NCI-H460 (cell line): ENCODE measurements at regions not wholly inside any gene's neighbourhood (a gene's known extent, or its start where the extent isn't known, plus 50 kb on each side); places are given as distances from the start of the nearest gene placed in this dataset.
"Not testable (repeated sequence)": the region's sequence is repeated elsewhere in the genome, so short reads cannot be mapped to it uniquely, and the experiment has no call there.

Experiments
- DNase-seq: peaks from one replicate; pipeline ENCODE4 v3.0.0-alpha.2; 2016; ENCODE audit warnings: low read depth; ENCODE audit errors: extremely low read depth

DNA sequence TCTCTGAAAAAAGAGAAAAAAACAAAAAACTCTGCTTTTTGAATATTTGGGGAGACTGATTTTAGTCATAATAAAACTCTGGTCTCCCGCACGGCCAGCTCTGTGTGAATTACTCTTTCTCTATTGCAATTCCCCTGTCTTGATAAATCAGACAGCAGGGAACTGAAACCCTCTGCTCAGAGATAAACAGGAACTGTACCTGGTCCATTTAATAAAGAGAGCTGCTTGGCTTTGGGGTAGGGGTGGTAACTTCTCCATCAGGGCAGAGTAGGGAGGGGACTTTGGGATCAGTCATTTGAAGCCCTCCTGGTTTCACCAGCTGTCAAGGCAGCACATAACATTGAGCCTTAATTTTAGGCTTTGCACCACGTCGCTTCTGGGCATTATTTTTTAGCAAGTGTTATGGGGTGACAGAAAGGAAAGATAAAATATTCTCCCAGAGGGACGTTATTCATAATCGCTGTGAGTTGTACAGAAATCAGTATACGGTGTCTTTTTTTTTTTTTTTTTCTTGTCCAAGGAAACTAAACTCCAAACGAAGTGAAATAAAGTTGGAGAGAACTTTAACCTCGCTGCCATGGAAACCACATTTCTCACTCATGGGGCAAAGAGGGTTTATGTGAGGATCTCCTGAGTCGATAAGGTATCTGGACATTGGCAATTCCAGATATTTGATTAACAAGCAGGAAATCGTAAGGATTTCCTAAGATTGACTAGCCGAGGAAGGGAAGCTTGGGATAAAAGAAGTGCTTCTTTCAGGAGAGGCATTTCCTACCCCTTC lies 99.0 kb upstream of the MRI1 start:
- DNase-seq: no peak

DNA sequence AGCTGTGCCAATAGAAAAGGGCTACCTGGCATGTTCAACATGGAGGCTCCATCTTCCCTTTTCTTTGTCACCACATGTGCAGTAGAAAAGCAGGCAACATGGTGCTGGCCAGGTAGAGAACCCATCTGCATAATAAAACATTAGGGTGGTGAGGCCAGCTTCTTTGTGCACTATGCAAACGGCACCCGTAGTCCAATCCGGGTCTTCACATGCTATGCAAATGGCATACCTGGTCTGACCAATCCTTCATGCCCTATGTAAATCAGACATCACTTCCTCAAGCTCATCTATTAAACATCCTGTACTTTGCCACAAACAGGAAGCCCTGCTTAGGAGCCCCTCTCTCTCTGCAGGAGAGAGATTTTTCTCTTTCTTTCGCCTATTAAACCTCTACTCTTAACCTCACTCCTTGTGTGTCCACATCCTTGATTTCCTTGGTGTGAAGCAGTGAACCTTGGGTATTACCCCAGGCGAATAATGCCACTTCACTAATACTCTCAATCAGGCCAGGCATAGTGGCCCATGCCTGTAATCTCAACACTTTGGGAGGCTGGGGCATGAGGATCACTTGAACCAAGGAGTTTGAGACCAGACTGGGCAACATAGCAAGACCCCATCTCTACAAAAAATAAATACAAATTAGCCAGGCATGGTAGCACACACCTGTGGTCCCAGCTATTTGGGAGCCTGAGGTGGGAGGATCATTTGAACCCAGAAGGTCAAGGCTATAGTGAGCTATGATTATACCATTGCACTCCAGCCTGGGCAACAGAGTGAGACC lies 111.3 kb upstream of the MRI1 start:
- DNase-seq: no peak

DNA sequence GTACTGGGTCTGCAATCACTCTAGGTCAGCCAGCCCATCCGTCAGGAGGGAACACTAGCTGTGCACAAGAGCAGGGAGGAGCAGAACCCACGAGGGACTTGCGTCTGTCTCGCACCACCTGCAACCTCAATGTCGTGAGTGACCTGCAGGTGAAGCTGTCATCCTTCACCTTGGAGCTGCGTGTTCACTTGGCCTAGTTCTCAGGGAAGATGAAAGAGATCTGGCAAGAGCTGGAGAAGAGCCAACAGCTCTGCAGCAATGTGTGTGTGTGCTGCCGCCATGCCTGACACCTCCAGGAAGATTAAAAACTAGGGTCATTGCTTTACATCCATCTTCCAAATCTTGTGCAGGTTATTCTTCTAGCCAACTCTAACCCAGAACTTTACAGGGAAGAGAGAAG lies 117.6 kb upstream of the MRI1 start:
- DNase-seq: no peak

DNA sequence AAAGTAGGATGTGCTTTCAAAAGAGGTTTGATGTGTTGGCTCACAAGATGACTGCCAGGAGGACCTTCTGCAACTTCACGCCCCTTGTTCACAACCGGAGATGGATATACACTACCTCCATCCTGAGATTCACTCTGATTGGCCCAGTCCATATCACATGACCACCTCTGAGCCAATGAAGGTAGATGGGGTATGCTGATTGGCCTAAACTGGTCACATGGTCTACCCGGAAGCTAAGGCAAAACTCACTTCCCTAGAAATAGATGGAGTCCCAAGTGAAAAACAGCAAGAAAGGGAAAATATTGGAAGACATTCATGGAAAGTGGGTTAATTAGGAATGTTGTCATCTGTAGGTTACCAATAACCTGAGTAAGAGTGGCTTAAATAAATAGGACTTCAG lies 119.7 kb upstream of the MRI1 start:
- no peak for DNase-seq

DNA sequence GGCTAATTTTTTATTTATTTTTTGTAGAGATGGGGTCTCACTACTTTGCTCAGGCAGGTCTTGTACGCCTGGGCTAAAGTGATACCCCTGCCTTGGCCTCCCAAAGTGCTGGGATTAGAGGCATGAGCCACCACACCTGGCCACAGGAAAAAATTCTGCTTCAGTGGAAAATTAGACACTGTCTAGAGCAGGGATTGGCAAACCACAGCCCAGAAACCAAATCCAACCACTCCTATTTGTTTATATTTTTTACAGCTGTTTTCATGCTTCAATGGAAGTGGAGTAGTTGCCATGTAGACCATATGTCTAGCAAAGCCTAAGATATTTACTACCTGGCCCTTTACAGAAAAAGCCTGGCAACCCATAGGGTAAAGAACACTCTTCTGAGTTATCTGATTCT lies 123.7 kb upstream of the MRI1 start:
- DNase-seq: no peak

DNA sequence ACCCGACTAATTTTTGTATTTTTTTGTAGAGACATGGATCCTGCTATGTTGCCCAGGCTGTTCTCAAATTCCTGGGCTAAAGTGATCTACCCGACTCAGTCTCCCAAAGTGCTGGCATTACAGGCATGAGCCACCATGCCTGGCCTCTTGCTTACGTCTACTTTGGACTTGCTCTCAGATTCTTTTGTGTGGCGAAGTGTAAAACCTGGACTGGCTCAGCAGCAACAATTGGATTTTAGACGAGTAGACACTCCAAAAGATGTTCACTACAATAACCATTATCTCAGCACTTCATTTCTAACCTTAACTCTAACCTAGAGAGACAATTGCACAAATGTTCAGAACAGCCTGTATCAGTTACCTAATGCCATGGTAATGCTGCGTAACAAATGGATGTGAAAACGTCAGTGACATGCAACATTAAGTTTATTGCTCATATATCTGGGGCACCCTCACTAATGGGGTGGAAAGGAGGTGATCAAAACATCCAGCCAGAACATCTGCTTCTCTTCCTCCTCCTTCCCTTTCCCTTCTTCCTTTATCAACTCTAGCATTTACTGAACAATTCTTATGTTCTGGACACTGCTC lies 124.9 kb upstream of the MRI1 start:
- no peak for DNase-seq

DNA sequence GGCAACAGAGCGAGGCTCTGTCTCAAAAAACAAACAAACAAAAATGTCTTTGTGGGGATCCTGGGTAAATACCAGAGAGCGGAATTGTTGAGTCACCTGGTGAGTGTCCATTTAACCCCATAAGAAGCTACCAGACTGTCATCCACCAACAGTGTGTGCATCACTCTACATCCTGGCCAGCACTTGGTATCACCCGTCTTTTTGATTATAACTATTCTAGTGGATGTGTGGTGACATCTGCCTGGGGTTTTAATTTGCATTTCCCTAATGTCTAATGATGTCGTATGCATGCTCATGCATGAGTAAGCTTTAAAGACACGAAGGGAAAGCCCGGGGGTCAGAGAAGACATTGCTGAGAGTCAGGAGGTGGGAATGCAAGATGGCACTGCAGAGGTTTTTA lies 126.7 kb upstream of the MRI1 start:
- DNase-seq: no peak

DNA sequence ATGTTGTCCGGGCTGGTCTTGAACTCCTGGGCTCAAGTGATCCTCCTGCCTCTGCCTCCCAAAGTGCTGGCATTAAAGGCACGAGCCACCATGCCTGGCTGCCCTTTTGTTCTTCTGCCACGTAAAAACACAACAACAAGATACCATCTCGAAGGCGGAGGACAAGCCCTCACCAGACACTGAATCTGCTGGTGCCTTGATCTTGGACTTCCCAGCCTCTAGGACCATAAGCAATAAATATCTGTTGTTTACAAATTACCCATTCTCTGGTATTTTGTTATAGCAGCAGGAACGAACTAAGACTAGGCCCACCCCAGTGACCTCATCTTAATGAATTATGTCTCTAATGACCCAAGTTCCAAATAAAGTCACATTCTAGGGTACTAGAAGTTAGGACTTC lies 128.4 kb upstream of the CACNA1A start:
- DNase-seq: no peak

DNA sequence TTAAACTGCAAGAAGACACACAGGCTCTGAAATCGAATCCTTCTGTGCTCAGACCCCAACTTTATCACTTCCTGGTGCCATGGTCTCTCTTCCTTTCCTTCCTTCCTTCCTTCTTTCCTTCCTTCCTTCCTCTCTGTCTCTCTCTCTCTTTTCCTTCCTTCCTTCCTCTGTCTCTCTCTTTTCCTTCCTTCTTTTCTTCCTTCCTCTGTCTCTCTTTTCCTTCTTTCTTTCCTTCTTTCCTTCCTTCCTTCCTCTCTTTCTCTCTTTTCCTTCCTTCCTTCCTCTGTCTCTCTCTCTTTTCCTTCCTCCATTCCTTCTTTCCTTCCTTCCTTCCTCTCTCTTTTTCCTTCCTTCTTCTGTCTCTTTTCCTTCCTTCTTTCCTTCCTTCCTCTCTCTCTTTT lies 127.2 kb upstream of the CACNA1A start:
- DNase-seq: no peak

DNA sequence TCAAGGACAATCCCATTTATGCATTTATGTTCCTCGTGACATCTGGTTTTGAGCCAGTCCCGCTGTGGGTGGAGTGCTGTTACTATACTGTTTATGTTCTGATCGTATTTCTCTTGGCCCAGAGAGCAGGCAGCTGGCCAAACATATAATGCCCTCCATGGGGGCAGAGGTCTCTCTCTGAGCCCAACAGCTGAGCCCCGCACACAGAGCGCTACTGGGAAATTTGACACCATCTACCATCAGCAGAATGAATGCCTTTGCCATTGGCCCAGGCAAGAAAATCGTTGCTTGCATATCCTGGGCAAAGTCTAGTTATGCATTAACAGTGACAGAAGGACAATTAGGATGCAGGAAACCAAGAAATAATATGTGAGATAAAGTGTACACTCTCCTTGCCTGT lies 126.8 kb upstream of the CACNA1A start:
- no peak for DNase-seq

DNA sequence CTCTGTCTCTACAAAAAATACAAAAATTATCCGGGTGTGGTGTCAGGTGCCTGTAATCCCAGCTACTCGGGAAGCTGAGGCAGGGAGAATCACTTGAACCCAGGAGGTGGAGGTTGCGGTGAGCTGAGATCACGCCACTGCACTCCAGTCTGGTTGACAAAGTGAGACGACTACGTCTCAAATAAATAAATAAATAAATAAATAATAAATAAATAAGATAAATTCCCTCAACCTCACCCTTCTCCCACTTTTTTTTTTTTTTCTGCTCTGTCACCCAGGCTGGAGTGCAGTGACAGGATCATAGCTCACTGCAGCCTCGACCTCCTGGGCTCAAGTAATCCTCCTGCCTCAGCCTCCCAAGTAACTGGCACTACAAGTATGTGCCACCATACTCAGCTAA lies 125.9 kb upstream of the CACNA1A start:
- DNase-seq: not testable (repeated sequence)

DNA sequence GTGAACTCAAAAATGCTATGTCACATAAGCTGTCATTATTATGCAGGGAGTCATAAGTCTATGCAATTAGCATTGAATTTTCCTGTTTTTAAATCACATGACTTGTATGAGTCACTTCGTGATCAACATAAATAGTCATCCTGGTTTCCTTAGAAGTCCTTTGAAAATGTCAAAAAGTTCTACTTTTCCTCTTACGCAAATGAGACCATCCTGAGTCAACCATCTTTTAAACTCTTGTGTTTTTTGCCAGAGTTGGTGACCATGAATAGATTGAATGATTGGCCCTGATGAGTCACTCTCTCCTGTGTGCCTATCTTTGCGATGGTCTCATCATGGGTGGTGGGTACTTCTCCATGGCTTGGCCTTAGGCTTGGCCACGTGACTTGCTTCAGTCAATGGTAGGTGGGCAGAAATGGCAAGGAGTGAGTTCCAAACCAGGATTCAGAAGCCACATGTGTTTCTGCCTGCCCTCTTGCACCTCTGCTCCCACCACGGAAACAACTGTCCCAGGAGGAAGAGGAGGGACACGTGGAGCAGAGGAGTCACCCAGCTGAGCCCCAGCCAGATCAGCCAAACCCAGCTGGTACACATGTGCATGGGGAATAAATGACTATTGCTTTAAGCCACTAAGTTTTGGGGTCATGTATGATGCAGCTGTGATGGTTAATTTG lies 123.5 kb upstream of the CACNA1A start:
- no peak for DNase-seq

DNA sequence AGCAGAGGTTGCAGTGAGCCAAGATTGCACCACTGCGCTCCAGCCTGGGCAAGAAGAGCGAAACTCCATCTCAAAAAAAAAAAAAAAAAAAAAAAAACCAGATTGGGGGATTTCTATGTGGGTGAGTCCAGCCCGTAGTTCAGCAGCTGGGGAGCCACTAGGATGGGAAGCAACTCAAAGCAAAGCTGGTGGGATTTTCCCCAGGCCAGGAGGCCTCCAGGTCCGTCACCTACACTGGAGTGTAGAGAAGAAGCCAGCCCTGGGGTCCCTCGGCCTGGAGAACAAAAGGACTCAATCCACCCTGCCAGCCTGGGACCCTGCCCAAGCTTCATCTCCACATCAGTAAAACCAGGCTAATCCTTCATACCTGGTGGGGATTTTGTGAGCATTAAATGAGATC lies 121.3 kb upstream of the CACNA1A start:
- no peak for DNase-seq

DNA sequence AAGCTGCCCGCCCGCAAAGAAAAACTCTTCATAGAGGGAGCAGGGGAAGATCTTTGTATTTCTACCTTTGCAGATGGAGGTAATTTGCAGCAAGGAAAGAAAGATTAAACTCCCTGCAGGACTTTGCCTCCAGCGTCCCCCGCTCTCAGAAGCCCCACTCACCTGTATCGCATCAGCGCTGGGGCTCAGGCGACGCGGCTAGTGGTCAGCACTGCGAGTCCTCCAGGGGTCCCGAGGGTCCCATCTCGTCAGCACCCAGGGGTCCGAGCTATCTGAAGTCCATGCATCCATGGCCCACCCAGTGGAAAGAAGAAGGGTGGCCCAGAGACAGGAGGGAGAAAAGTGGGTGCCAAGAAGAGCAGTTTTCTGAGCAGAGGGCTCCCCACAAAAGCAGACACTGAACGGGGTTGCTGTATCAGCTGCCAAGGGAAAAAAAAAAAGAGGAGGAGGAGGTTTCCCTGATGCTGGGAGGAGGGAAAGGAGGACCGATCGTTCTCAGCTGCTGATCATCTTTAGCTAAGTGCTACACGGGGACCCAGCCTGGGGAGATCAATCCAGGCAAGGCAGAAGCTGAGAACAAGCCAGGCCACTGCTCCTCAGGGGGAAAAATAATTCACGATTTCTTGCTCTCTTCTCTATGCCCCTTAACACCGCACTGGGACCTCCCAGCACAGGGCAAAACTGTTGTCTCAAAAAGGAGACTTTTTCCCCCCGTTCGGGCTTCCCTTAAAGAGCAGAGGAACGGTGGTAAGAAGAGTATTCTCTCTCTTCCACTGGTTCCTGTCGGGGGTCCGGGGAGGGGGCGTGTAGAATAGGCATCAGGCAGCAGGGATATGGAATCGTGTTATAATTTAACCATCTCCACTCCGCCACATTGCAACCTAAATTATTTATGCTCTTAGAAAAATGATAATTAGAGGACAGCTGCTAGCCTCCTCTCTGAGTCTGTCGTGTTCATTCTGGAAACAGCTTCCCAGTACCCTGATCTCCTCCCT lies 117.7 kb upstream of the CACNA1A start:
- no peak for DNase-seq

DNA sequence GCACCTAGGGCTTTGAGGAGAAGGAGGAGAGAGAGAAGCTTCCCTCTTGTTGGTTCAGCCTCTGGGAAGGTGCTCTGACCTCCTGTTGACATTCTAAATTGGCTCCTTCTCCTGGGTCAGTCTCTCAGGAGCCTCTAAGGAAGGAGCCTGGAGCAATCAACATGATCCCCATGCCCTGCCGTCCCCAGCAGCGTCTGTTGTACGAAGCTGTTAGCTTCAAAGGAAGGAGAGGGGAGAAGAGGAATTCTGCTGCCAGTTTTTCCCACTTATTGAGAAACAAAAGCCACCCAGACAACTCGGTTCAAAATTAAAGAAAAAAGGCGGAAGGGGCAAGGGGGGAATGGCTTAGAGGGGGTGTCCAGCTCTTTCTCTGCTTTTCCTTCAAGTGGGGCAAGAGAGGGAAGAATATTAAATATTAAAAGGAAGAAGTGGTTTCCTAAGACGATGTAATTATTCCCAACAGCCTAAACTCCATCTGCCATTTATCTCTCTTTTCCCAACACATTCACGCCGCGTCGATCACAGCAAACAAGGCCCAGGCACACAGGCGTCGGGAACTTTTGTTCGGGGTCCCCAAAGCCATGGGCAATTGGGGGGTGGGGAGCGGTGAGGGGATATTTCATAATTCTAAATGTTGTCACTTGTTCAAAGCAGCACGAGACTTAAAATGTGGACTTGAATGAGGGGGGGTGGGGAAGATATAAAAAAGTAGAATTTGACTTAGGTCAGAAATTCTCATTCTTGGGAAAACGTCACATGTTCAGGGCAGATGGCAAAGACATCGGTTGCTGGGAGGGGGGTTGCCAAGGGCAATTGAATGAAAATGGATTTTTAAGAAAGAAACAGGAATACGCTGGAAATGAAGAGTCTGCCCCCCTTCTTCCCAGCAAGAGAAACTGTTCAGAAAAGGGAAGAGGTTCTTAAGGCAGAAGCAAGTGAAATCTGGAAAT lies 116.8 kb upstream of the CACNA1A start:
- no peak for DNase-seq

DNA sequence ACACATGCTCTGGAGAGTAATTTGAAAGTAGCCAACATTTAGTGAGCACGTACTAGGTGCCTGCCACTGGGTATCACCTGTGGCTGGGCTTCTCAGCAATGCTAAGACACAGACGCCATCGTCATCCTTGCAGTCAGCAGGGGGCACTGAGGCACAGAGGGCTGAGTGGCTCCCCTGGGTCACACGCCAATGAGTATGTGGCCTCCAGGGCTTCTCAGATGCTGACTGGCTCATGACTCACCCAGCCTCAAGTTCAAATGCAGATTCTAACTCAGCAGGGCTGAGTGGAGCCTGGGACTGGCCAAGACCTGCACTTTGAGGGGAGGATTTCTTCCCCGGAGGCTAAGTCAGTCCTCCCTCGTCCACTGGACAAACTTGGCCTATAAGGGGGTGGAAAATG lies 115.1 kb upstream of the CACNA1A start:
- peak; percentile 40 for DNase-seq

DNA sequence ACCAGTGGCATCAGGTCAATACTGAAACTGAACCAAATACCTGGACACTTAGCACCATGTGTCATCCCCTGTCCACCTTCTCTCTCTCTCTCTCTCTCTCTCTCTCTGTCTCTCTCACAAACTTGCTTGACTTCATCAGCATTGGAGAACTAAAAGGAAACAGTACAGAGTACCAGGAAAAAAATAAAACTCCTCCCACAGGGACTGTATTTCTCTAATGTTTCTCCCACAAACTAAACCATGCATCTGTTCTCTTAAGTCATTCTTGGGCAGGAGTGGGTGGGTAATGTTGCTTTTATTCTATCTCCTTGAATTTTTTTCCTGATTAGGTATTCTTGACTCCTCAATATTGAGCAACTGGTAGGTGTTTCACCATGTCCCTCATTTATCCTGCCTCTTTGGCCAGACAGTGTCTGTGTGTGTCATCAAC lies 112.9 kb upstream of the CACNA1A start:
- DNase-seq: no peak

DNA sequence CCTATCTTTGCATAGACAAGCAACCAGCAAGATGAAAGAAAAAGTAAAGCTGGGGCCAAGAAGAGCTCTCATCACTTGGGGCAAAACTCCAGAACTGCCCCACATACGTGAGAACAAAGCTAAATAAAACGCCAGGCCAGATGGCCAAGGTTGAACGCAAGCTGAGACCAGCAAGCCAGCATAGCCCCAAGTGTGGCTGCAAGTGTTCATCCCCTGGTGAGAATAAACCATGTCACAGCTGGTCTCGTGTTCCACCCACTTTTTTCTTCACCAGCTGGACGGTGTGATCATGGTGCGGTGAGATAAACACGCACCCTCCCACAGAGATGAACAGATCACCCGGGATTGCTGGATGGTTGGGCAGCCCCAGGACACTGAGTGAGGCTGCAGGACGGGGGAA lies 109.6 kb upstream of the CACNA1A start:
- DNase-seq: no peak

DNA sequence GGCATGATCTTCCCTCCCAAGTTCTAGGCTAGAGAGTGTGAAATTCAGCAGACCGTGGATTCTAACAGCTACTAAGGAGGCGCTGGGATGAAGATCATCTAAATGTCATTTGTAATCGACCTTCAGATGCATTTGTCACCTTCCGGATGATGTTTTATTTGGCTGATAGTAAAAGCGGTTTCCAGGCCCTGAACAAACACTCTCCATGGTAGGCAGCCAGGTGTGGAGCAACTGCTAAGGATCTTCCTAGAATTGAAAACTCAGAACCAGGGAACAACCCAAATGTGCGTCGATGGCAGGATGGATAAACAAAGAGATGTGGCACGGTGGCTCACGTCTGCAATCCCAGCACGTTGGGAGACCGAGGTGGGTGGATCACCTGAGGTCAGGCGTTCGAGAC lies 107.2 kb upstream of the CACNA1A start:
- no peak for DNase-seq
